Endodermal cell (in vitro differentiated cells): ENCODE measurements at regions not wholly inside any gene's neighbourhood (a gene's known extent, or its start where the extent isn't known, plus 50 kb on each side); places are given as distances from the start of the nearest gene placed in this dataset.
"Not testable (repeated sequence)": the region's sequence is repeated elsewhere in the genome, so short reads cannot be mapped to it uniquely, and the experiment has no call there.

Source experiments
- DNase-seq: peaks from one replicate; pipeline ENCODE4 v3.0.0-alpha.2; 2017
- H3K27ac ChIP-seq: 2 replicates; pipeline ENCODE4 v1.5.1; 2013; ENCODE audit warnings: mild to moderate bottlenecking, low read depth, low read length, moderate library complexity
- H3K27me3 ChIP-seq: 2 replicates; pipeline ENCODE4 v1.6.1; 2013; ENCODE audit warnings: mild to moderate bottlenecking, low read length, moderate library complexity; ENCODE audit not compliant: insufficient read depth, control insufficient read depth, poor library complexity, severe bottlenecking
- H3K36me3 ChIP-seq: 2 replicates; pipeline ENCODE4 v1.7.0; 2013; ENCODE audit warnings: mild to moderate bottlenecking, low read length, moderate library complexity; ENCODE audit not compliant: control insufficient read depth, insufficient read depth
- H3K4me1 ChIP-seq: one replicate; pipeline ENCODE4 v1.7.0; 2013; ENCODE audit warnings: low read length; ENCODE audit not compliant: control insufficient read depth, insufficient read depth
- H3K4me3 ChIP-seq: 2 replicates; pipeline ENCODE4 v1.5.1; 2013; ENCODE audit warnings: mild to moderate bottlenecking, low read length, moderate library complexity
- H3K9ac ChIP-seq: 2 replicates; pipeline ENCODE4 v1.6.1; 2013; ENCODE audit warnings: mild to moderate bottlenecking, low read length, moderate library complexity; ENCODE audit not compliant: poor library complexity, severe bottlenecking; ENCODE audit errors: extremely low read depth
- H3K9me3 ChIP-seq: 2 replicates; pipeline ENCODE4 v1.6.1; 2013; ENCODE audit warnings: mild to moderate bottlenecking, low read length, moderate library complexity; ENCODE audit not compliant: control insufficient read depth
- H3K27ac Mint-ChIP-seq: 2 replicates; pipeline ENCODE4 v1.8.0; 2020; ENCODE audit warnings: mixed read lengths
- H3K27me3 Mint-ChIP-seq: 2 replicates; pipeline ENCODE4 v1.8.0; 2021; ENCODE audit warnings: mild to moderate bottlenecking, mixed read lengths; ENCODE audit not compliant: insufficient read depth
- H3K36me3 Mint-ChIP-seq: 2 replicates; pipeline ENCODE4 v1.8.0; 2020; ENCODE audit warnings: low read depth, mixed read lengths
- H3K4me1 Mint-ChIP-seq: 2 replicates; pipeline ENCODE4 v1.8.0; 2020; ENCODE audit warnings: mixed read lengths
- H3K4me3 Mint-ChIP-seq: 2 replicates; pipeline ENCODE4 v1.8.0; 2020; ENCODE audit warnings: mild to moderate bottlenecking, moderate library complexity, mixed read lengths
- H3K9me3 Mint-ChIP-seq: 2 replicates; pipeline ENCODE4 v1.8.0; 2020; ENCODE audit warnings: mild to moderate bottlenecking, mixed read lengths
- CTCF ChIP-seq: fragments of 200-600 bp; sonication (generic); conservative IDR thresholded peaks from 2 replicates; pipeline ENCODE4 v1.5.0; 2021; ENCODE audit warnings: antibody characterized with exemption, mild to moderate bottlenecking
- WGBS, 2 experiments: methylation state at CpG; one replicate each; pipeline versions ENCODE4 v1.1.5 to v1.1.7; 2013; ENCODE audit warnings: missing lambda C conversion rate in 2 of 2, mixed read lengths in 1 of 2; ENCODE audit not compliant: insufficient coverage in 1 of 2, insufficient read length in 1 of 2; 5-methylcytosine and 5-hydroxymethylcytosine counted together

- Mint-ChIP-seq H3K9me3 (peaks cover 8% of the 10 kb centered on the region), H3K27ac (no peak overlapping the region), H3K4me1 (no peaks in the 10 kb centered on the region), H3K27me3 (no peaks in the 10 kb centered on the region), H3K36me3 (no peaks in the 10 kb centered on the region), H3K4me3 (no peak overlapping the region)
- H3K27ac ChIP-seq, result no peak overlapping the region
- WGBS, 2 experiments, result 93 to 100% methylated on average over 3 of the region's 3 CpGs
- no peaks in the 10 kb centered on the region for H3K27me3 ChIP-seq
- no peaks in the 10 kb centered on the region for H3K9me3 ChIP-seq
- TF ChIP-seq CTCF, result no peak
- no peak overlapping the region for H3K4me3 ChIP-seq
- H3K36me3 ChIP-seq, result no peaks in the 10 kb centered on the region
- no peak for DNase-seq
- H3K4me1 ChIP-seq, result no peaks in the 10 kb centered on the region
- H3K9ac ChIP-seq, result no peak overlapping the region
These were observed 120.4 kb upstream of the PDE7B start for GRCh38 chr6:135731116-135731515.

- not testable (repeated sequence) for H3K27me3 Mint-ChIP-seq, H3K36me3 Mint-ChIP-seq, H3K9ac ChIP-seq, H3K4me1 Mint-ChIP-seq, H3K4me1 ChIP-seq, H3K9me3 ChIP-seq, H3K27ac Mint-ChIP-seq, H3K27ac ChIP-seq, H3K4me3 ChIP-seq, H3K27me3 ChIP-seq, H3K4me3 Mint-ChIP-seq, H3K9me3 Mint-ChIP-seq, DNase-seq, H3K36me3 ChIP-seq
- 95 to 98% methylated on average over 5 to 6 of the region's 6 CpGs for WGBS, 2 experiments
These were observed 115.2 kb upstream of the PDE7B start for GRCh38 chr6:135736351-135736750.

- no peak for DNase-seq
- Mint-ChIP-seq H3K27ac (no peak overlapping the region), H3K27me3 (no peaks in the 10 kb centered on the region), H3K36me3 (no peaks in the 10 kb centered on the region), H3K4me3 (no peak overlapping the region), H3K4me1 (no peaks in the 10 kb centered on the region), H3K9me3 (no peaks in the 10 kb centered on the region)
- H3K9me3 ChIP-seq, result no peaks in the 10 kb centered on the region
- H3K4me3 ChIP-seq, result no peak overlapping the region
- no peaks in the 10 kb centered on the region for H3K36me3 ChIP-seq
- no peak overlapping the region for H3K9ac ChIP-seq
- H3K4me1 ChIP-seq, result no peaks in the 10 kb centered on the region
- no peaks in the 10 kb centered on the region for H3K27me3 ChIP-seq
- H3K27ac ChIP-seq, result no peak overlapping the region
- TF ChIP-seq CTCF, result no peak
- 88 to 100% methylated on average over 1 of the region's 1 CpG for WGBS, 2 experiments
These were observed 112.9 kb upstream of the PDE7B start for GRCh38 chr6:135738636-135739035.

- H3K27me3 ChIP-seq, result no peaks in the 10 kb centered on the region
- TF ChIP-seq CTCF, result no peak
- Mint-ChIP-seq H3K4me3 (no peak overlapping the region), H3K9me3 (no peaks in the 10 kb centered on the region), H3K36me3 (no peaks in the 10 kb centered on the region), H3K4me1 (no peaks in the 10 kb centered on the region), H3K27me3 (no peaks in the 10 kb centered on the region), H3K27ac (no peak overlapping the region)
- no peak overlapping the region for H3K9ac ChIP-seq
- H3K36me3 ChIP-seq, result no peaks in the 10 kb centered on the region
- no peak overlapping the region for H3K27ac ChIP-seq
- WGBS, 2 experiments, result 92% methylated on average over 4 to 7 of the region's 7 CpGs
- no peaks in the 10 kb centered on the region for H3K4me1 ChIP-seq
- H3K4me3 ChIP-seq, result no peak overlapping the region
- no peaks in the 10 kb centered on the region for H3K9me3 ChIP-seq
- no peak for DNase-seq
These were observed 112.2 kb upstream of the PDE7B start for GRCh38 chr6:135739288-135739687.
